IMR-90 (cell line): ENCODE measurements at regions not wholly inside any gene's neighbourhood (a gene's known extent, or its start where the extent isn't known, plus 50 kb on each side); places are given as distances from the start of the nearest gene placed in this dataset.

Experiments
- CEBPB ChIP-seq: IDR thresholded peaks from 2 replicates; pipeline ENCODE4 v1.6.1; 2012; ENCODE audit warnings: low read depth, low read length, improper control_type of control experiment
- CTCF ChIP-seq: conservative IDR thresholded peaks from 2 replicates; pipeline ENCODE4 v1.5.1; 2012; ENCODE audit warnings: mild to moderate bottlenecking, low read depth, low read length, improper control_type of control experiment
- MXI1 ChIP-seq: IDR thresholded peaks from 2 replicates; pipeline ENCODE4 v1.6.1; 2012; ENCODE audit warnings: low read depth, mild to moderate bottlenecking, low read length, moderate library complexity, borderline replicate concordance
- POLR2A ChIP-seq: IDR thresholded peaks from 2 replicates; pipeline ENCODE4 v1.6.1; 2012; ENCODE audit warnings: mild to moderate bottlenecking, low read depth, low read length

- no peak for TF ChIP-seq MXI1
- no peak for TF ChIP-seq CTCF
- TF ChIP-seq POLR2A: no peak
- TF ChIP-seq CEBPB: no peak
Measured at GRCh38 chr10:125291836-125292235, 131.5 kb upstream of the CTBP2 start.
